ENCODE measurements at regions not wholly inside any gene's neighbourhood (a gene's known extent, or its start where the extent isn't known, plus 50 kb on each side); places are given as distances from the start of the nearest gene placed in this dataset.

DNA sequence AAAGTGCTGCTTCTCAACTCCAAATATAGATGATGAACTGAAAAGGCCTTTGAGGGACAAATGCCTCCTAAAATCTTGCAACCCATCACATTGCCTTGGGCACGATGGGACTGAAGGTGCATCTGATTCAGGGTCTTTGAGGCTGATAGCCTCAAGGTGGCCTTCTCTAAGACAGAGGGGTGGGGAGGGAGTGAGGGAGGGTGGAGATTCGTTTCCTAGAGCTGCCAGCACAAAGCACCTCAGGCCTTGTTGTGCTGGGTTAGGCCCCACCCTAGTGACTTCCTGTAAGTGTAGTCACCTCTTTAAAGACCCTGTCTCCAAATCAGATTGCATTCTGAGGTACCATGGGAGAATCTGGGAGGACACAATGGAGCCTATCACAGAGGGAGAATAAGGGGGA lies 57.1 kb downstream of the BARX1 start:
- Histone ChIP-seq H3K4me3 (ENCODE audit: low read depth in 2 of 2, low read length in 2 of 2) (no peak overlapping the region), H3K9me3 (ENCODE audit: control insufficient read depth, insufficient read depth, low read depth, low read length) (0 out of 2 replicates have a peak, but pooled peaks cover 2% of the 10 kb centered on the region), H3K27ac (ENCODE audit: low read length) (no peak overlapping the region), H3K27me3 (ENCODE audit: control insufficient read depth, insufficient read depth, low read length) (no peaks in the 10 kb centered on the region), H3K36me3 (ENCODE audit: control insufficient read depth, insufficient read depth, low read length) (no peaks in the 10 kb centered on the region), H3K4me1 (ENCODE audit: control insufficient read depth, insufficient read depth, low read length) (no peaks in the 10 kb centered on the region)
- no TSS peak for BruUV-seq (replicated peaks)
- ATAC-seq = no peak
- in situ Hi-C loops (cut with HindIII; ENCODE audit: low pct_unique_long_range_greater_than_20kb, low sequenced_read_pairs) = no loop called here
- POLR2A ChIA-PET = no interaction called here
- TF ChIP-seq SIN3A (IDR thresholded peaks at IDR 0.05; ENCODE audit: borderline replicate concordance, insufficient read depth, low read depth, low read length) = no peak
- TF ChIP-seq, protein P1, sequence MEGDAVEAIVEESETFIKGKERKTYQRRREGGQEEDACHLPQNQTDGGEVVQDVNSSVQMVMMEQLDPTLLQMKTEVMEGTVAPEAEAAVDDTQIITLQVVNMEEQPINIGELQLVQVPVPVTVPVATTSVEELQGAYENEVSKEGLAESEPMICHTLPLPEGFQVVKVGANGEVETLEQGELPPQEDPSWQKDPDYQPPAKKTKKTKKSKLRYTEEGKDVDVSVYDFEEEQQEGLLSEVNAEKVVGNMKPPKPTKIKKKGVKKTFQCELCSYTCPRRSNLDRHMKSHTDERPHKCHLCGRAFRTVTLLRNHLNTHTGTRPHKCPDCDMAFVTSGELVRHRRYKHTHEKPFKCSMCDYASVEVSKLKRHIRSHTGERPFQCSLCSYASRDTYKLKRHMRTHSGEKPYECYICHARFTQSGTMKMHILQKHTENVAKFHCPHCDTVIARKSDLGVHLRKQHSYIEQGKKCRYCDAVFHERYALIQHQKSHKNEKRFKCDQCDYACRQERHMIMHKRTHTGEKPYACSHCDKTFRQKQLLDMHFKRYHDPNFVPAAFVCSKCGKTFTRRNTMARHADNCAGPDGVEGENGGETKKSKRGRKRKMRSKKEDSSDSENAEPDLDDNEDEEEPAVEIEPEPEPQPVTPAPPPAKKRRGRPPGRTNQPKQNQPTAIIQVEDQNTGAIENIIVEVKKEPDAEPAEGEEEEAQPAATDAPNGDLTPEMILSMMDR (IDR thresholded peaks at IDR 0.05) = no peak
- no peak for TF ChIP-seq POLR2AphosphoS5 (IDR thresholded peaks at IDR 0.05; ENCODE audit: low read depth, low read length)
- TF ChIP-seq, protein P2, sequence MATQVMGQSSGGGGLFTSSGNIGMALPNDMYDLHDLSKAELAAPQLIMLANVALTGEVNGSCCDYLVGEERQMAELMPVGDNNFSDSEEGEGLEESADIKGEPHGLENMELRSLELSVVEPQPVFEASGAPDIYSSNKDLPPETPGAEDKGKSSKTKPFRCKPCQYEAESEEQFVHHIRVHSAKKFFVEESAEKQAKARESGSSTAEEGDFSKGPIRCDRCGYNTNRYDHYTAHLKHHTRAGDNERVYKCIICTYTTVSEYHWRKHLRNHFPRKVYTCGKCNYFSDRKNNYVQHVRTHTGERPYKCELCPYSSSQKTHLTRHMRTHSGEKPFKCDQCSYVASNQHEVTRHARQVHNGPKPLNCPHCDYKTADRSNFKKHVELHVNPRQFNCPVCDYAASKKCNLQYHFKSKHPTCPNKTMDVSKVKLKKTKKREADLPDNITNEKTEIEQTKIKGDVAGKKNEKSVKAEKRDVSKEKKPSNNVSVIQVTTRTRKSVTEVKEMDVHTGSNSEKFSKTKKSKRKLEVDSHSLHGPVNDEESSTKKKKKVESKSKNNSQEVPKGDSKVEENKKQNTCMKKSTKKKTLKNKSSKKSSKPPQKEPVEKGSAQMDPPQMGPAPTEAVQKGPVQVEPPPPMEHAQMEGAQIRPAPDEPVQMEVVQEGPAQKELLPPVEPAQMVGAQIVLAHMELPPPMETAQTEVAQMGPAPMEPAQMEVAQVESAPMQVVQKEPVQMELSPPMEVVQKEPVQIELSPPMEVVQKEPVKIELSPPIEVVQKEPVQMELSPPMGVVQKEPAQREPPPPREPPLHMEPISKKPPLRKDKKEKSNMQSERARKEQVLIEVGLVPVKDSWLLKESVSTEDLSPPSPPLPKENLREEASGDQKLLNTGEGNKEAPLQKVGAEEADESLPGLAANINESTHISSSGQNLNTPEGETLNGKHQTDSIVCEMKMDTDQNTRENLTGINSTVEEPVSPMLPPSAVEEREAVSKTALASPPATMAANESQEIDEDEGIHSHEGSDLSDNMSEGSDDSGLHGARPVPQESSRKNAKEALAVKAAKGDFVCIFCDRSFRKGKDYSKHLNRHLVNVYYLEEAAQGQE (IDR thresholded peaks at IDR 0.05; ENCODE audit: insufficient read depth in 1 of 2, low read depth in 2 of 2, low read length in 1 of 2) = no peak
- TF ChIP-seq TCF7L2 (IDR thresholded peaks at IDR 0.05; ENCODE audit: low read depth, low read length) = no peak
- intact Hi-C loops (cut with micrococcal nuclease; ENCODE audit: unreplicated experiment) = no loop called here
- CTCF ChIA-PET = no interaction called here
- no peak for DNase-seq (ENCODE audit: low read depth, low spot score)

DNA sequence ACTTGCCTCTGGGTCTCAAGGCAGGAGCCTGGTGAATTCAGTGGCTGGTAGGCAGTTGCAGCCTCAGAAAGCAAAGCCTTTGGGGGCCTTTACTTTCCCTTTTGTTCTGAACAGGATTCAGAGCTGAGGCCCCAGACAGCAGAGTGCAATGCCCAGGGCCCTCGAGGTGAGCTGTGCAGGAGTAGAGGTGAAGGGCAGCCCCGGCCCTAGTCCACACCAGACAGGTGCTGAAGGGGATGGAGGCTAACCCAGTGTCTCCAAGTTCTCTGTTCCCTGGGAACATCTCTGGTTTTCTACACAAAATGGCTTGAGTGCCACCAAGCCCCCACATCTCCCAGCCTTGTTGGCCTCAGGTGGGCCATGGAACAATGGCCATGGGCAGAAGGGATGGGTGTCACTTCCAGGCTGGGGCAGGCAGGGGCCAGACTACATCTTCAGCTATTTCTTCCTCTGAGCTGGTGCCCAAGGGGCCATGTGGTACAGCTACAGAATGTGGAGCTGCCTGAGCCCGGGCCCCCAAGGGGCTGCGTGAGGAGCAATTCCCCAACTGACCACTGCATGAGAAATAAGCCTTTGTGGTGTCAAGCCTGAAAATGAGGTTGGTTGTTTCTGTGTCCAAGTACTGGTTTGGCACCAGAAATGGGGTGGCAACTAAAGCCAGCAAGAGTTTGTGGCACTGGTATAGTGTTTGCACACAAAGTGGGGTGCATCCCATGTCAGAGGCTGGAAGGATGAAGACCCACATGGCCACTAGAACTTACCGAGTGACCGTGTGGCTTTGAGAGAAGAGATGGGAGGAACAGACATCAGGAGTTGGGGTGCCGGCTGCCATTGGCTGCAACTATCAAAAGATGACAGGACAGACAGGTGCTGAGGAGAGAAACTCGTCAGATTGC lies 57.8 kb downstream of the BARX1 start:
- 0 out of 2 replicates have a peak, but pooled peaks cover 3% of the 10 kb centered on the region for H3K9me3 ChIP-seq (ENCODE audit: control insufficient read depth, insufficient read depth, low read depth, low read length)
- DNase-seq (ENCODE audit: low read depth, low spot score) (no peak), ATAC-seq (no peak)
- no TSS peak for BruUV-seq (replicated peaks)
- H3K36me3 ChIP-seq (ENCODE audit: control insufficient read depth, insufficient read depth, low read length) = no peaks in the 10 kb centered on the region
- H3K4me1 ChIP-seq (ENCODE audit: control insufficient read depth, insufficient read depth, low read length) = no peaks in the 10 kb centered on the region
- POLR2A ChIA-PET = no interaction called here
- TF ChIP-seq SIN3A (IDR thresholded peaks at IDR 0.05; ENCODE audit: borderline replicate concordance, insufficient read depth, low read depth, low read length) = no peak
- TF ChIP-seq, protein P2 (IDR thresholded peaks at IDR 0.05; ENCODE audit: insufficient read depth in 1 of 2, low read depth in 2 of 2, low read length in 1 of 2) = no peak
- TF ChIP-seq TCF7L2 (IDR thresholded peaks at IDR 0.05; ENCODE audit: low read depth, low read length) = no peak
- TF ChIP-seq, protein P1 (IDR thresholded peaks at IDR 0.05) = no peak
- no peak for TF ChIP-seq POLR2AphosphoS5 (IDR thresholded peaks at IDR 0.05; ENCODE audit: low read depth, low read length)
- H3K27me3 ChIP-seq (ENCODE audit: control insufficient read depth, insufficient read depth, low read length) = no peaks in the 10 kb centered on the region
- in situ Hi-C loops (cut with HindIII; ENCODE audit: low pct_unique_long_range_greater_than_20kb, low sequenced_read_pairs) (no loop called here), intact Hi-C loops (cut with micrococcal nuclease; ENCODE audit: unreplicated experiment) (no loop called here)
- no peak overlapping the region for H3K4me3 ChIP-seq (ENCODE audit: low read depth in 2 of 2, low read length in 2 of 2)
- CTCF ChIA-PET = no interaction called here
- H3K27ac ChIP-seq (ENCODE audit: low read length) = no peak overlapping the region

Measured in Panc1 (cell line).